ENCODE measurements at regions not wholly inside any gene's neighbourhood (a gene's known extent, or its start where the extent isn't known, plus 50 kb on each side); places are given as distances from the start of the nearest gene placed in this dataset.

- DNase-seq (ENCODE audit: low read depth) = no peak
- Histone ChIP-seq H3K4me3 (ENCODE audit: low read depth, low read length) (no peak overlapping the region), H3K36me3 (ENCODE audit: control insufficient read depth, insufficient read depth, low read length) (no peaks in the 10 kb centered on the region), H3K27me3 (ENCODE audit: control insufficient read depth, insufficient read depth, low read length) (no peaks in the 10 kb centered on the region)
- CTCF ChIA-PET = no interaction called here
- POLR2A ChIA-PET = no interaction called here
- TF ChIP-seq CTCF (IDR thresholded peaks at IDR 0.05; ENCODE audit: insufficient read depth, low read depth, low read length) = no peak
Measured at GRCh38 chr2:62303788-62304187, 107.9 kb downstream of the B3GNT2 start.

GRCh38 chr2:62302631-62303435 lies 106.9 kb downstream of the B3GNT2 start:
- H3K27me3 ChIP-seq (ENCODE audit: control insufficient read depth, insufficient read depth, low read length) = no peaks in the 10 kb centered on the region
- ChIA-PET CTCF (no interaction called here), POLR2A (no interaction called here)
- no peak for DNase-seq (ENCODE audit: low read depth)
- no peak for TF ChIP-seq CTCF (IDR thresholded peaks at IDR 0.05; ENCODE audit: insufficient read depth, low read depth, low read length)
- H3K36me3 ChIP-seq (ENCODE audit: control insufficient read depth, insufficient read depth, low read length) = no peaks in the 10 kb centered on the region
- H3K4me3 ChIP-seq (ENCODE audit: low read depth, low read length) = no peak overlapping the region

- Histone ChIP-seq H3K36me3 (ENCODE audit: control insufficient read depth, insufficient read depth, low read length) (no peaks in the 10 kb centered on the region), H3K27me3 (ENCODE audit: control insufficient read depth, insufficient read depth, low read length) (peaks cover 2% of the 10 kb centered on the region), H3K4me3 (ENCODE audit: low read depth, low read length) (no peak overlapping the region)
- CTCF ChIA-PET = interaction anchor here (1.2 kb wide), 2 partner anchors 8 to 384 kb away, joined by 3 to 4 read pairs; no protein-coding TSS in a partner anchor
- DNase-seq (ENCODE audit: low read depth) = no peak
- POLR2A ChIA-PET = no interaction called here
- no peak for TF ChIP-seq CTCF (IDR thresholded peaks at IDR 0.05; ENCODE audit: insufficient read depth, low read depth, low read length)
Measured at GRCh38 chr2:62300925-62301324, 105.0 kb downstream of the B3GNT2 start.

GRCh38 chr2:62297624-62298010 lies 101.7 kb downstream of the B3GNT2 start:
- ChIA-PET POLR2A (no interaction called here), CTCF (interaction anchor here (1.0 to 1.3 kb wide), 2 partner anchors 9 to 12 kb away, joined by 4 to 5 read pairs; no protein-coding TSS in a partner anchor)
- DNase-seq (ENCODE audit: low read depth) = no peak
- H3K36me3 ChIP-seq (ENCODE audit: control insufficient read depth, insufficient read depth, low read length) = no peaks in the 10 kb centered on the region; the same call in 1 of the 2 replicates
- H3K27me3 ChIP-seq (ENCODE audit: control insufficient read depth, insufficient read depth, low read length) = peaks cover 2% of the 10 kb centered on the region
- TF ChIP-seq CTCF (IDR thresholded peaks at IDR 0.05; ENCODE audit: insufficient read depth, low read depth, low read length) = peak; percentile 40
- H3K4me3 ChIP-seq (ENCODE audit: low read depth, low read length) = no peak overlapping the region

- no peak for TF ChIP-seq CTCF (IDR thresholded peaks at IDR 0.05; ENCODE audit: insufficient read depth, low read depth, low read length)
- no peak for DNase-seq (ENCODE audit: low read depth)
- POLR2A ChIA-PET = no interaction called here
- H3K4me3 ChIP-seq (ENCODE audit: low read depth, low read length) = no peak overlapping the region
- CTCF ChIA-PET = interaction anchor here (0.5 to 1.3 kb wide), 3 partner anchors 9 to 12 kb away, joined by 3 to 5 read pairs (median 4); no protein-coding TSS in a partner anchor
- no peaks in the 10 kb centered on the region; the same call in 1 of the 2 replicates for H3K36me3 ChIP-seq (ENCODE audit: control insufficient read depth, insufficient read depth, low read length)
- peaks cover 2% of the 10 kb centered on the region for H3K27me3 ChIP-seq (ENCODE audit: control insufficient read depth, insufficient read depth, low read length)
Measured at GRCh38 chr2:62296832-62297623, 101.1 kb downstream of the B3GNT2 start.

Measured in BJ (cell line).